Ramos (cell line): ENCODE measurements at regions not wholly inside any gene's neighbourhood (a gene's known extent, or its start where the extent isn't known, plus 50 kb on each side); places are given as distances from the start of the nearest gene placed in this dataset.

ENCODE experiments used
- in situ Hi-C: fragments of 300-500 bp; cut with MboI; formaldehyde crosslinking; loops from one replicate; pipeline ENCODE4 v1.14.3; 2022; ENCODE audit warnings: low sequenced_read_pairs; ENCODE audit not compliant: unreplicated experiment

DNA sequence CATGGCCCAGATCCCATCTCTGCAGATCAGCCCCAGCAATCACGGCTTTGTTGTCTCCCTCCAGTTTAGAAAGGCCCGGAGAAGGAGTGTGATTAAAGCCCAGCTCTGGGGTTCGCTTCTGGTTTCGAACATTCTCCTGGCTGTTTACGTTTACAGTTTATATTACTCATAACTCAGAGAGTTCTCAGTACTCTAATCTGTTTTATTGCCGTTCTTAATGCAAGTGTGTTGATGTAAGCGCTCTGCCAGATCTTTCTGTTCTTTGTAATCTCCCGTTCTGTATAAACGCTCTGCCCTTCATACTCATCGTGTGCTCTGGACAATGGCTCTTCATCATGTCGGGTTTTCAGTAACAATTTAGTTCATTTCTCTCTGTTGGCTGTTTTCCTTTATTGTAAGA, 82.5 kb upstream of the PRNP start:
- in situ Hi-C loops, result loop anchor here (5.0 to 25.0 kb wide), 4 partner anchors 114 to 609 kb away; no protein-coding TSS in a partner anchor

DNA sequence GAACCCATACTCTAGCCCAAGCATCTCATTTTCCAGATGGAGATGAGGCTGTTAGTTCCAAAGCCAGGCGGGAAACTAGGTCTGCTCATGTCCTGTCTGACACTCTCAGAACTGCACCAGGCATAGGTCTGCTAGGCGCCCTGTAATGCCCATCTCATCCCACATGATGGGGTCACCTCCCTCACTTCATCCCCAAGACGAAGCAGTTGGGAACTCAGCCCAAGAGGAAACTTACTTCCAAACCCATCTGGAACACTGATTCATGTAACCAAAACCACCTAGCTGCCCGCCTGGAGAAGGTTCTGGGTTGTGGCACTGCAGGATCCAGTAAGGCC, 84.0 kb upstream of the PRNP start:
- in situ Hi-C loops, result loop anchor here (5.0 to 25.0 kb wide), 4 partner anchors 115 to 610 kb away; no protein-coding TSS in a partner anchor

DNA sequence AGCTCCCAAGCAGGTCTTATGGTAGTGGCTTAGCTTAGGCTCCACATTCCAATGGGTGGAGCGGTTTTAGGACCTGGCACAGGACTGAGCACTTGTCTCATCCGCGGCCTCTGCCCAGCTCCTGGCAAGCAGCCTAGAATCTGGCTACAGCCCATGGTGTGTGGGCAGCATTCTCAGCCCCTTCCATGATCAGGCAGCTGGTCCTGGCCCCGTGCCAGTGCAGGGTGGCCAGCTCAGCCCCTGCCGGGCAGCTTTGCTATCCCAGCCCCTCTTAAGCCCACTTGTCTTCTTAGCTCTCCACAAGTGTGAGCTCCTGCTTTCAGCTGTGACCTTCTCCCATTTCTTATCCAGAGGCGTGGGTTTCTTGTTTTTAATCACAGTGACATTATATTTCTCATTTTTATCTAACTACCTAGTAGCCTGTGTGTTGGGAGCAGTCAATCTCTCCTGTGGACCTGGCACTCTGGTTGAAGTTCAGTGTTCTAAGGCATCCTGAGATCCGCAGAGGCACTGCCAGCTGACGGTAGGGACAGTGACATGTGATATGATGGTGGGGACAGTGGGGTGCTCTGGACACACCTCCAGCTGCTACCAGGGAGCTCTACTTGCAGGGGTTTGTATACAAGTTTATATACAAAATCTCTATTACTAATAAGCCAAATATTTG, 84.5 kb upstream of the PRNP start:
- in situ Hi-C loops, result loop anchor here (5.0 to 25.0 kb wide), 4 partner anchors 116 to 611 kb away; no protein-coding TSS in a partner anchor

DNA sequence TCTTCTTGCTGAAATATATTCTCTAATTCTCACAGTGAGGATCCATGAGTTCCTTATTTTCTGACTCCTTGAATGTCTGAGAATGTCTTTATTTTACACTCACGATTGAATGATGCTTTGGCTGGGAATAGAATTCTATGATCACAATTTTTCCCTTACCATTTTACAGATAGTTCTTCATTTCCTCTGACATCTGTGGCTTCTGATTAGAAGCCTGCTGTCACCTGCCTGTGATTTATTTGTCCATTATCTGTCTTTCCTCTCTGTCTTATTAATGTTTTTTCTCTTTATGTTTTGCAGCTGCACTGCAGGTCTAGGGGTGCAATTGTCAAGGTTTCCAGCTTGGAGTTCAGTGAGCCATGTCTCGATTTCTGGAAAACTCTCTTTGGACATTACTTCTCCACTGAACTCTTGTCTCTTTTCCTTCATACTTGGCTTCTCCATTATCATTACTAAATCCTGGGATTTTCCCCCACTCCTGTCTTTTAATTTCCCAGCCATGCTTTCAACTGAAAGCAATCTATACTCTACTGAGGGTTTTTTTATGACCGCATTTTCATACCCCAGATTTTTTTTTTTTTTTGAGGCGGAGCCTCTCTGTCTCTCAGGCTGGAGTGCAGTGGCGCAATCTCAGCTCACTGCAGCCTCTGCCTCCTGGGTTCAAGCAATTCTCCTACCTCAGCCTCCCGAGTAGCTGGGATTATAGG, 85.8 kb upstream of the PRNP start:
- in situ Hi-C loops, result loop anchor here (5.0 to 25.0 kb wide), 4 partner anchors 117 to 612 kb away; no protein-coding TSS in a partner anchor

DNA sequence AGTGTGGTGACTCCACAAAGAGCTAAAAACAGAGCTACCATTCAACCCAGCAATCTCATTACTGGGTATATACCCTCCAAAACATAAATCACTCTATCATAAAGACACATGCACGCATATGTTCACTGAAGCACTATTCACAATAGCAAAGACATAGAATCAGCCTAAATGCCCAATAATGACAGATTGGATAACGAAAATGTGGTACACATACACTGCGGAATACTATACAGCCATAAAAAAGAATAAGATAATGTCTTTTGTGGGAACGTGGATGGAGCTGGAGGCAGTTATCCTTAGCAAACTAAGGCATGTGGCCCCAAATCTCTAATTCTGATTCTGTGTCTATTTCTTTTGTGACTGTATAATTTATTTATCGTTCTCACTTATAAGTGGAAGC, 89.0 kb upstream of the PRNP start:
- in situ Hi-C loops, result loop anchor here (10.0 kb wide), 1 partner anchor 492 kb away; no protein-coding TSS in a partner anchor

DNA sequence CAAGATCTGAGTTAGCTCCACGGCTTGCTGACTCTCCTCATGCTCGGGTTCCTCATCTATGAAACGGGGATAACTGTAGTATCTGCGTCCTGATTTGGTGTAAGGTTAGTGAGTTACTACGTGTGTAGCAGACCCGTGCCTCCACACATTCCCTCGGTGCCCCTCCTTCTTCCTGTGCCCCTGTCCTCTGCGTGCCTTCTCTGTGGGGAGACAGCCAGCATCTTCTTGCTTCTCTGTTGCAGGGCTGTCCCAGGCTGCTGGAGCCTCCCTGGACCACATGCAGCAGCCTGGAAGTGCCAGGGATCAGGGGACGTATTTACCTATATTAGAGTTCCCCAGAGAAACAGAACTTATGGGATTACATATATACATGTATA, 93.1 kb upstream of the PRNP start:
- in situ Hi-C loops, result loop anchor here (10.0 kb wide), 1 partner anchor 488 kb away; no protein-coding TSS in a partner anchor

DNA sequence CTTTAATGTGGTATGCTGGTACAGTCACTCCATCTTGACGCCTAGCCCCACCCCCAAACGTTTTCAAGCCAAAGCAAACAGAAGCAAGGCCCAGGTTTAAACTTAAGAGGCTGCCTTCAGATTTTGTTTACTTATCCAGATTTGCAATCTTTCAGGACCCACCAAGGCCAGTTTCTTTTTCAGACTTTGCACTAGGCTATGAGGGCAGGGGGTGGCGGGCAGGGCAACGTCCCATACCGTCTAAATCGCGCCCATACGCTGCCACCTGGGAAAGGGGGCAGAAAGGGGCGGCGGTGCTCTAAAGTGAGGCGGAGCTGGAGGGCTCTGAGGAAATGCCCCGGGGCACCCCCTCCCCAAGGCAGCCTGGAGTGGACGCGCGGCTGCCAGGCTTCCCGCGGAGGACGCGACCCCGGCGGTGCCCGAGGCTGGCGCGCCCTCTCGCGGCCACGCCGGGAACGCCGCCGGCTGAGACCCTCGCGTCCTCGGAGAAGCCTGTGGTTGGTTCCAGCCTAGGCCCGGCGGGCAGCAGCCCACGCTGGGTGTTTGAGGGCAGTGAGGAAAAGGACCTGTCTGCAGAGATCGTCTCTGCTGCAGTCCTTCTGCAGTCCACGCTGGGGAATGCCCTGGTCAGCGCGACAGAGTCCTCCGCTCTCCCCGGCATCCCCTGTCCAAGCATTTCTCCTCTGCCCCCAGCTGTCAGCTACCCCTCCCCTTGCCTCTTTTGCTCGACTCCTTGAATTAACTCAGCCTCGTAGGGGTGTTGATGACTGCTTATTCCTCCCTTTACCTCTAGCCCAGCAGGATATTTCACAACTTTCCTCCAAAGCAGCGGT, 93.7 kb upstream of the PRNP start:
- in situ Hi-C loops, result loop anchor here (10.0 kb wide), 1 partner anchor 488 kb away; no protein-coding TSS in a partner anchor

DNA sequence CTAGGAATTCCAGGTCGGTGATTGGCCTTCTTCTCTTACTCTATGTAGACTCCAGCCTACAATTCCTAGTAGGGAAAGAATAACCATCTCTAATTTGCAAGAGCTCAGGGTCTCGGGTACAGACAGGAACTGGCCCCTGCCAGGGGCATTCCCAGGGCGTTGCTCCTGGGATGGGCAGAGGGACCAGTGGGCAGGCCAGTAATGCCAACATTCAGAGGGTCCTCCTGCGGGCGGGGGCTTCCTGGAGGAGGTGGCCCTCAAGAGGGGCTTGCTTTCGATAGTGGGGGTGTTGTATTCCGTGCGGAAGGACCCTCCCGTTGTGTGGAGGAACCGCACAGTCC, 94.3 kb upstream of the PRNP start:
- in situ Hi-C loops, result loop anchor here (10.0 kb wide), 1 partner anchor 487 kb away; no protein-coding TSS in a partner anchor

DNA sequence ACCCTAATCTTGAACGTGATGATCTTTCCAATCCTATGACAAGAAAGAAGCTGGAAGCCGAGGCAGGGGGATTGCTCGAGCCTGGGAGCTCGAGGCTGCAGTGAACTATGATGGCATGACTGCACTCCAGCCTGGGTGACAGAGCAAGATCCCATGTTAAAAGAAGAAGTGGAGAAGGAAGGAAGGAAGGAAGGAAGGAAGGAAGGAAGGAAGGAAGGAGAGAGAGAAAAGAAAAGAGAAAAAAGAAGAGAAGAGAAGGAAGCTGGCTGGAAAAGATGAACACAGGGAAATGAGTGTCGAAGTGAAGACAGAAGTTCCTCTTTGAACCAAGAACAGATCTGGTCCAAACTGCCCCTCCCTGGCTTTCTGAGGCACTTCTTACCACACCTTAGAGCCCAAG, 100.5 kb upstream of the PRNP start:
- in situ Hi-C loops, result no loop called here

DNA sequence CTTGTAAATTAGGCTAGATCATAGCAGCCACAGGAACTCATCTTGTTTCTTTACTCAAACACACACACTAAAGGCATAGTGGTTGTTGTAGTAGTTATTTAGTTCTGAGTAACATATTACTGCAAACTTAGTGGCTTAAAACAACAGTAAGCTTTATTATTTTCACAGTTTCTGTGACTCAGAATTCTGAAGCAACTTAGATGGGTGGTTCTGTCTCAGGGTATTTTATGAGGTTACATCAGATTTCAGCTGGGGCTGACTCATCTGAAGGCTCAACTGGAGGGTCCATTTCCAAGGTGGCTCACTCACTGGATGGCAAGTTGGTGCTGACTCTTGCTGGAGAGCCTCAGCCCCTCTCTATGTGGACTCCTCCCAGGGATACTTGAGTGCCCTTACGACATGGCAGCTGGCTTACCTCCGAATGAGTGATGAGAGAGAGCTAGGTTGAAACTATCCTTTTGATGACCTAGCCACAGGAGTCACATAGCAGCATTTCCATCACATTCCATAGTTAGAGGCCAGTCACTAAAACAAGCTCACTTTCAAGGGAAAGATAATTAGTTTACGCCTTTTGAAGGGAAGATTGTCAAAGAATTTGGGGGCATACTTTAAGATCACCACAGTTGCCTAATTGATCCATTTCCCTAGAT, 101.0 kb upstream of the PRNP start:
- in situ Hi-C loops, result no loop called here

DNA sequence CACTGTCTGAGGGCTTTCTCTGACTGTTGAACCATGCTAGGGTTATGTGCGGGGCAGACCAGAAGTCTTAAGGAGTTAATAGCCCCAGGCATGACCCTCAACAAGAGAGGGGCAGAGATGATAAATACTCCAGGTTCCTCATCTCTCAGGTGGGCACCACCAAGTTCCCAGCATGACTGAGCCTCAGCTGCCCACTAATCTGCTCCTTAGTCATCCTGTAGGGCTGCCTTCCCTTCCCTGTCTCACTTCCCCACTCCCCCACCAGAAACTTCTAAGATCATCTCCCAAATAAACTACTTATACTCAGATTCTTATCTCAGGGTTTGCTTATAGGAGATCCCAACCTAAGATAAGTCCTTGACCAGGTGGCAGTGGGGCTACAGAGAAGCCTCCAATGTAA, 101.7 kb upstream of the PRNP start:
- in situ Hi-C loops, result no loop called here

DNA sequence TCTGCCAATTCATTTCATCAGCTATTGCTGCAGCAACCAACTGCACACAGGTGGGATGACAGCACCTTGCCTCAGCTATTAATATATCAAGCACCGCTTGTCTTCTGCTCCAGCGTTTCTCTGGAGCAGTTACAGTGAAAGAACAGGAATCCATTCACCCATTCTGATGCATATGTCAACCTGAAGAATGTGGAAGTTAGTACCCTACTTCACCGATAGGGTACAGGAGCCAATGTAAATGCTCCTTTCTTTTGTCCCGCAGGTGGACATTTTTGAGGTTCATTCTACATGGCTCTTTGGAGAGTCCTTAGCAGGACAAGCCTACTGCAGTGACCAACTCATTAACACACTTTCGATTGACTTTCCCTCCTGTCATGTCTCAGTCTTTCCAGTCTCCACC, 104.4 kb upstream of the PRNP start:
- in situ Hi-C loops, result no loop called here

DNA sequence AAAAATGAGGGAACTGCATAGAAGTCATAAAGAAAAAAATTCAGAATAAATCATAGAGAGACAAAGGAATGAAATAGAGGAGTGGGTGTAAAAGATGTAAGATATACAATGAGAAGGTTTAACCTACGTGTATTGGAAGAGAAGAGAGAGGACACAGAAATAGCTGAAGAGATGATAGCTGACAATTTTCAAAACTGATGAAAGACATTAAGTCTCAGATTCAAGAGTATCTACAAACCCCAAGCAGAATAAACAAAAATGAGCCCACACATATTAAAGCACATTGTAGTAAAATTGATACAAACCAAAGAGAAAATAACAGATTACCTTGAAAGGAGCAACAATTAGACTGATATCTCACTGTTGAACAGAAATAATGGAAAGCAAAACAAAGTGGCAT, 107.9 kb upstream of the PRNP start:
- in situ Hi-C loops, result no loop called here

DNA sequence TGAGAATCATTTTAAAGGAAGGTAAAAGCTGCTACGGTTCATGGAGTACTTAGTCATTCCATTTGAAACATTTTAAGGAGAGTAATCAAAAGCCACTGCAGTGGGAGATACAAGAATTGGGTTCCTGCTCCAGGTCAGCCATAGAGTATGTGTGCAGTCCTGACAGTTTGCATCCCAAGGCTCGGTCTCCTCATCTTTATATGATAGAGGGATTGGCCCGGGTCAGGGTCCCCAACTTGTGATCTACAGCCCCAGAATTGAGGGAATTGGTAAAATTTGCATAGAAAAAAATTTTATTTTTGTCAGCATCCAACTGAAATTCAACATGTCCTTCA, 111.9 kb upstream of the PRNP start:
- in situ Hi-C loops, result no loop called here

DNA sequence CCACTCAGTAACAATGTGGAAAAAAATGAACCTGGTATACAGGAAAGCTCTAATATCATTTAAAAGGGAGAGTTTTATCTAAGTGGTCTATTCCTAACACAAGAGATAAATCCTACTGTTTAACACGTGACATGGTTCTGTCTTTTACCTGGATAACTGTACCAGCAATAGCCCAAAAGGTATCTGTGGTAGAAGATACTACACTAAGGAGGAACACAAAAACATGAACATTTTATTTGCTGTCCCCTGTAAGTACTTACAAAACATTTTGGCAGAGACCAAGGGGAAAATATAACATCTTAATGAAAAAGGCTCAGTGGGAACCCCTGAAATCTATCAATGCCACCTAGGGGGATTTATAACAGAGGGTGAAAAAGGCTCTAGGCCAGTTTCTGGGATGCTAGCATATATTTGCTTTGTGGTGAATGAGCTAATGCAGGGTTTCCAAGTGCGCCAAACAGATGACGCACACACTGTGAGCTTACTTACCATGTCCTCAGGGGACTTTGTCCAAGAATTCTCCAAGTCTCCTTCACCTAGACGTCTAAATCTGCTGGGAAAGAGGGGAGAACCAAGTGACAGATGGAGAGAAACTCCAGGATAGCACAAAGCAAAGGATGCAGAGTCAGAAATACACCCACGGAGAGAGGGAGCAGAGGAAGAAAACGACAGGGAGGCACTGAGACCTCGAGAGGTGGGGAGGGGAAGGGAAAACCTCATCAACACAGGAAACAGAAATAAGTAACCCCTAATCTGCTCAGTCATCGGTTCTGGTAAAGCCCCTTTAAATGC, 112.5 kb upstream of the PRNP start:
- in situ Hi-C loops, result no loop called here

DNA sequence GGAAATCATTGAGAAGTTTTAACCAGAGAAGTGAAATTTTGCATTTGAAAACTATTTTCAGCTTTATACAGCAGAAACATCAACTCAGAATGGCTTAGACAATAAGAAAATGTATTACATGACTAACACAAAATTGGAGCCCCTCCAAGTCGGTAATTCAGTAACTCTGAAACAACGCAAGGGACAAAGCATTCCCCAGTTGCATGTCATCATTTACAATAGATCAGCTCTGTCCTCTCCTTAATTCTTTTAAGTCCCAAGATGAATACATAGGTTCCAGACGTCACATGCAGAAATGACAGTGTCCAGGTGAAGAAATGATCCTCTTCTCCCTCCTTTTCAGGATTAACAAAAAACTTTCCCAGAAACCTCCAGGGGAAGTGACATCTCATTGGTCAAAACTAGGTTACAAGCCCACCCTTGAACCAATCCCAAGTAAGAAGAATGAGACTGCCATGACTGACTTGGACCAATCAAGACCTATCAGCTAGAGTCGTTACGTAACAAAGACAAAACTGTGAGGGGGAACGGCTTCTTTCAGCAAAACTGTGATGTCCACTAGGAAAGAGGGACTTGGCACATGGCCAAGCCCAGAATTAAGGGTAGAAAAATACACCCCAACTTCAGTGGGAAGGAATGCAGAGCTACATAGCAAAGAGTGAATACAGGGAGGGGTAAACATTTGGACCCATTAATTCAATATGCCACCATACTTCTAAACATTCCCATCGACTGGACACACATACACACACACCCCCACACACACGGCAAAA, 114.3 kb upstream of the PRNP start:
- in situ Hi-C loops, result no loop called here

DNA sequence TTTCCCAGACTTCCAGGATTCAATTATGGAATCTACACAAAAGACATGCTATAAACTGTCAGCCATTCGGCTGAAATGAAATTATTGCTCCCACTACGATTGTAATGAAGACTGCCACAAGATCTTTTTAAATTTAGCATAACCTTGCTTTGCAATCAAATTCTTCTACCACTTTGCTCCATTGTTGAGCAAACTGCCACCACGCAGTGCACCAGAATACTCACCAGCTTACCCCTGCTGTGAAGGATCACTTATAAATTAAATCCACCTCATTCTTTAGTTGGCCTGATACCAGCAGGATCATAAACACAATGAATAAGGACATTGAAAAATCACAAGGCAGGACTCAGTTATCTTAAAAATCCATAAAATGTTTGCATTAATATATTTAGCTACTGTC, 116.4 kb upstream of the PRNP start:
- in situ Hi-C loops, result no loop called here

DNA sequence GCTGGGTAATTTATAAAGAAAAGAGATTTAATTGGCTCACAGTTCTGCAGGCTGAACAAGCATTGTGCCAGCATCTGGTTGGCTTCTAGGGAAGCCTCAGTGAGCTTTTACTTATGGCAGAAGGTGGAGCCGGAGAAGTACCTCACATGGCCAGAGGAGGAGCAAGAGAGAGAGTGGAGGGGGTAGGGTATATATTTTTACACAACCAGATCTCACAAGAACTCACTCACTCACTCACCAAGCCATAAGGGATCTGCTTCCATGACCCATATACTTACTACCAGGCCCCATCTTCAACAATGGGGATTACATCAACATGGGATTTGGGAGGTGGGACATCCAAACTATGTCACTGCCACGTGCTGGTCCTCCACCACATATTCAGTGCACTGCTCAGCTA, 117.2 kb upstream of the PRNP start:
- in situ Hi-C loops, result no loop called here

DNA sequence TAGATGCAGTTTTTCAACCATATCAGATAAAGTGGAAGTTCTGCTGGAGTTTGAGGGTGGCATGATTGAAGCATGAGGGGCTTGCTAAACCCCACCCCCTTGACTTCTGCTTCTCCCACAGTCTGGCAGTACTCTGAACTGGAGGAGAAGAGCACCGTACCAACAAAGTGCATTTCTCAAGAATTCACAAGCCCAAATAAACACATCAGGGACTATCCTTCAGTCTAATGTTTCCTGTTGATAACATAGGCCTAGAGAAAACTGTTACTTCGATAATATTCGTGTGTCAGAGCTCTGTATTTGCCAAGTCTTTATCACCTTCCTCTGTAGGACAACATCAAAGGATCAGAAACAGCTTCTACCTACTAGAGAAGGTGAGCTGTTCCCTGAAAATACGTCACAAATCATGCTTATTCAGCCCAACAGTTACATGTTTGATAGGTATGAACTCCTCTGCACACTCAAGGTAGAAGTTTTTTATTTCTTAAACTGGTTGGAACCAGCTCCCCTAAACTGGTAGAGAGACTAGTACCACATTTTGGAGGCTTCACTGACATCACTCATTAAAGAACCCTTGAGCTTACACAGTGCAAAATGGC, 117.8 kb upstream of the PRNP start:
- in situ Hi-C loops, result no loop called here
